Karpas-422 (cell line): ENCODE measurements at regions not wholly inside any gene's neighbourhood (a gene's known extent, or its start where the extent isn't known, plus 50 kb on each side); places are given as distances from the start of the nearest gene placed in this dataset.

ENCODE experiments used
- DNase-seq: peaks from one replicate; pipeline ENCODE4 v3.0.0-alpha.2; 2015
- H2AFZ ChIP-seq: fragments of 200-600 bp; sonication (generic); 2 replicates; pipeline ENCODE4 v1.6.1; 2014; ENCODE audit warnings: antibody characterized with exemption, low read length, mixed read lengths
- H3K27ac ChIP-seq: fragments of 200-600 bp; sonication (generic); 2 replicates; pipeline ENCODE4 v1.5.1; 2014; ENCODE audit warnings: mild to moderate bottlenecking, low read length, moderate library complexity
- H3K27me3 ChIP-seq: fragments of 200-600 bp; sonication (generic); 2 replicates; pipeline ENCODE4 v1.6.1; 2014; ENCODE audit warnings: low read length, mixed read lengths
- H3K36me3 ChIP-seq: fragments of 200-600 bp; sonication (generic); 2 replicates; pipeline ENCODE4 v1.6.1; 2014; ENCODE audit warnings: low read length, mixed read lengths; ENCODE audit not compliant: insufficient read depth
- H3K4me1 ChIP-seq: fragments of 200-600 bp; sonication (generic); 2 replicates; pipeline ENCODE4 v1.6.1; 2014; ENCODE audit warnings: mild to moderate bottlenecking, low read length, mixed read lengths
- H3K4me2 ChIP-seq: fragments of 200-600 bp; sonication (generic); 2 replicates; pipeline ENCODE4 v1.6.1; 2014; ENCODE audit warnings: low read length, low read depth, mild to moderate bottlenecking; ENCODE audit not compliant: poor library complexity, severe bottlenecking
- H3K4me3 ChIP-seq: fragments of 200-600 bp; sonication (generic); 2 replicates; pipeline ENCODE4 v1.5.1; 2014; ENCODE audit warnings: mild to moderate bottlenecking, antibody characterized with exemption, low read length, mixed read lengths
- H3K79me2 ChIP-seq: fragments of 200-600 bp; sonication (generic); 2 replicates; pipeline ENCODE4 v1.6.1; 2014; ENCODE audit warnings: mild to moderate bottlenecking, low read length, mixed read lengths
- H3K9ac ChIP-seq: fragments of 200-600 bp; sonication (generic); 2 replicates; pipeline ENCODE4 v1.6.0; 2014; ENCODE audit warnings: low read length
- H3K9me2 ChIP-seq: fragments of 200-600 bp; sonication (generic), shearing (Covaris generic); replicated peaks from 2 replicates; pipeline ENCODE4 v1.6.0; 2014; ENCODE audit warnings: mild to moderate bottlenecking, low read length, moderate library complexity; ENCODE audit not compliant: insufficient read depth
- H3K9me3 ChIP-seq: fragments of 300-700, 200-600 bp; sonication (generic); 2 replicates; pipeline ENCODE4 v1.6.1; 2014; ENCODE audit warnings: low read length, mixed read lengths
- H4K20me1 ChIP-seq: fragments of 200-600 bp; sonication (generic); 2 replicates; pipeline ENCODE4 v1.6.1; 2014; ENCODE audit warnings: mild to moderate bottlenecking, antibody characterized with exemption, low read length, low read depth; ENCODE audit not compliant: insufficient read depth

DNA sequence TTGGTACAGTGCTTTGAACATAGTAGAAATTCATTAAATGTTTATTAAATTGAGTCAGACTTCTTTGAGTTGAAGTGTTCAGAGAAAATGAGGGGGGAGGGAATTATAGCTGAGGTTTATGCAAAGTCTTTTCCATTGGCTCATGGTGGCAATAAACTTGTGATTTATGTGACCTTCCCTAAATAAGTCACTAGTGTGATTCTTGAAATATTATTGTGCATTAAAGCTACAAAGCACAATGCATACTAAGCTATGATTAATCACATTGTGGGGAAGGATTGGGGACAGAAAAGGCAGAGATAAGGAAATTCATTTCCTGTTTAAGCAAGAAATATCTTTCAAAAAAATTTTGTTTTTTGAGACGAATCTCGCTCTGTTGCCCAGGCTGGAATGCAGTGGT, 877.5 kb downstream of the TFAP2A start:
- no peak overlapping the region for H3K4me2 ChIP-seq
- no peak overlapping the region for H3K4me3 ChIP-seq
- H3K9ac ChIP-seq = no peak overlapping the region
- no peak overlapping the region for H2AFZ ChIP-seq
- no peaks in the 10 kb centered on the region for H3K36me3 ChIP-seq
- no peaks in the 10 kb centered on the region for H4K20me1 ChIP-seq
- no peaks in the 10 kb centered on the region for H3K27me3 ChIP-seq
- no peak for DNase-seq
- H3K79me2 ChIP-seq = no peaks in the 10 kb centered on the region
- H3K9me2 ChIP-seq = no peaks in the 10 kb centered on the region
- no peak overlapping the region for H3K27ac ChIP-seq
- H3K4me1 ChIP-seq = no peaks in the 10 kb centered on the region
- H3K9me3 ChIP-seq = no peaks in the 10 kb centered on the region

DNA sequence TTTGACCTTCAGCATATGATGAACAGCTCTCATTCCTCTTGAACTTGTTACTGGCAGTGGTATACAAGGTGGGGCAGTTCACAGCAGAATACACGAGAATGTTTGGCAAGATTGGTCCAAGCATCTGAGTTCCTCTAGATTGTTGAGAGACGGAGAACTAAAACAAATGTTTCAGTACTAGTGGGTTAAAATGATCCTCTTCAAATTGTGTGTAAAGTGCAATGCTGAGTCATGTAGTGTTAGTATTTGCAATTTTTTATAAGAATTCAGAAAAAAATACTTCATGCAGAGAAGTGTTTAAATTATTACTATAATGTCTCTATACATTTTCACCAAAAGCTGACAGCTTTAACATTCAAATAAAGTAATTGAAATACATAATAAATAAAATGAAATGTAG, 879.8 kb downstream of the TFAP2A start:
- DNase-seq = no peak
- Histone ChIP-seq H3K27ac (no peak overlapping the region), H3K9me2 (no peaks in the 10 kb centered on the region), H3K36me3 (no peaks in the 10 kb centered on the region), H3K9me3 (no peaks in the 10 kb centered on the region), H3K9ac (no peak overlapping the region), H4K20me1 (no peaks in the 10 kb centered on the region), H3K79me2 (no peaks in the 10 kb centered on the region), H3K27me3 (no peaks in the 10 kb centered on the region), H2AFZ (no peak overlapping the region), H3K4me2 (no peak overlapping the region), H3K4me3 (no peak overlapping the region), H3K4me1 (no peaks in the 10 kb centered on the region)

DNA sequence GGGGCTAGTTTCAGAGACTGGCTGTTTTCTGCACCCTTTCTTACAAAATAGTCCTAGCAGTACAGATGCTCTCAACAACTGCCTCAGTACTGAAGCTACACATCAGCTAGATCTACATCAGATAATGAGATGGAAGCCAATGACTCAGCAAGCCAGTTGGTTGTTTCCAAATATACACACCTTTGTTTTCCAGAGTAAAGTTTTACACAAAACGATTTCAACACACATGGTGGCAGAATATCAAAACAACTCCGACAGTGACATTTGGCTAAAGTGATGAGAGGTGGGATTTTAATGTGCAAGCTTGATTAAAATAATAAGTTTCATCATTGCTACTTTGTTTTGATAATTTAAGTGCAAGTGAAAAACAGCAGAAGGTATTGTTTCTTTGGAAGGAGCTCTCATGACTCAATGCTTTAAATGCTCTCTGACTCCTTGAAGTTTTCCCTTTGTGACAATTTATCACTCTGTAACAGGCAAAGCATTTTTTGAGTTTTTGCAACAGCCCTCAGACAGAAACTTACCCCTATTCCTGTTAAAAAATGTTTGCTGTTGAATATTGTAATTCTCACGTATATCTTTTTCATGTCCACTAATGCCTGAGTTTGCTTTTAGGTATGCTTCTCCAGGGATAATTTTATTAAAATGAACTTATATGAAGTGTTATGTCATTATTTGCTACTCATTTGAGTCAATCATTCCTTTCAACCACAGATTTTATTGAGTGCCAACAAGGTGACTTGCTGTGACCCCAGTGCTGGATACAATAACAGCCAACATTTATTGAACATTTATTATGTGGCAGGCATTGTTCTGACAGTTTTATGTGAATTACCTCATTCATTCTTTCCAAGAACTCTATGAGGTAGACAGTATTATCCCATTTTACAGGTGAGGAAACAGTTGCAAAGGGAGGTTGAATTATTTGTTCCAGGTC, 882.0 kb downstream of the TFAP2A start:
- Histone ChIP-seq H4K20me1 (no peaks in the 10 kb centered on the region), H2AFZ (no peak overlapping the region), H3K9ac (no peak overlapping the region), H3K36me3 (no peaks in the 10 kb centered on the region), H3K79me2 (no peaks in the 10 kb centered on the region), H3K27ac (no peak overlapping the region), H3K4me3 (no peak overlapping the region), H3K4me1 (no peaks in the 10 kb centered on the region), H3K9me2 (no peaks in the 10 kb centered on the region), H3K9me3 (no peaks in the 10 kb centered on the region), H3K27me3 (no peaks in the 10 kb centered on the region), H3K4me2 (no peak overlapping the region)
- DNase-seq = no peak

DNA sequence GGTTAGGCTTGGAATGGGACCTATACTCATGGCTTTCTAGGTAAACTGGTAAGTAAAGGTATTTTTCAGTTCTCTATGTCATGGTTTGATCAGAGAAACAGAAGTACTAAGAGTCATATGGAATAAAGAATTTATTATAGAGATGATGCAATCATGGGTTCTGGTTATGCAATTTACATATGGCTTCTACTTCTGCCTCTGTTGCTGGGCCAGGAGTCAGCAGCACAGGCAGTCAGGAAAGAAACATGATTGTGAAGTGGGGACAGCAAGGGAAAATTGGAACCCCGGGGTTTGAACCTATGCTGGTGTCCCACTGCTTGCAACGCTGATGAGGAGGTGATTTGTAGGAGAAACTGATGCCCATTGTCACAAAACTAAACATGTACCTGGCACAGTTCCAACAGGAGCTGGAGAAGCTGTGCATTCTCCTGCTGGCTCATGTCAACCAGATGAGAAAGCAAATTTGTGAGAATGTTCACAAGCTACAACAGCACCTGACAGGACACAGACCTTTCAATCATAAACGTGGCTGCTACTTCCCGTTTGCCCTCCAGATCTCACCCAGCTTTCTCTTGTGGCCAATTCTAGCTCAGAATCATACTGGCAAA, 887.1 kb downstream of the TFAP2A start:
- H3K4me1 ChIP-seq = no peaks in the 10 kb centered on the region
- no peaks in the 10 kb centered on the region for H3K36me3 ChIP-seq
- H3K79me2 ChIP-seq = no peaks in the 10 kb centered on the region
- no peaks in the 10 kb centered on the region for H3K9me3 ChIP-seq
- H3K4me2 ChIP-seq = no peak overlapping the region
- H4K20me1 ChIP-seq = no peaks in the 10 kb centered on the region
- no peaks in the 10 kb centered on the region for H3K27me3 ChIP-seq
- H3K27ac ChIP-seq = no peak overlapping the region
- no peak overlapping the region for H2AFZ ChIP-seq
- H3K4me3 ChIP-seq = no peak overlapping the region
- no peak overlapping the region for H3K9ac ChIP-seq
- no peak for DNase-seq
- H3K9me2 ChIP-seq = no peaks in the 10 kb centered on the region

DNA sequence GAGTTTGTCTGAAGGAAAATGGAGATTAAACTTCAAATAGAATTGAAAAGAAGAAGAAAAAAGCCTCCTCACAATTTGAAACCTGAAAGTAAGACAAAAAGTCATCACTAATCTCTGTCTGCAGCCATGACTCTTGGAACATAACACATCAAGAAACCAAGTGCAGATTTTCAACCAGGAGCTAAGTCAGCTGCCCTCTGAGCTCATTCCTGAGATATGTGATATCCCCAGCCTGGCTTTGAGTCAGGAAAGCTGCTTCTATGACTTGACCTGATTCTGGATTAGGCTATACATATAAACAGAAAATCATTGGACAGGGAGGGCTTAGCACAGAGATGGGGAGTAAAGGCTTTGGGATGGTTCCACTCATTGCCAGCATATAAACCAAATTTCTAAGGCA, 891.4 kb downstream of the TFAP2A start:
- Histone ChIP-seq H3K4me2 (no peak overlapping the region), H3K79me2 (no peaks in the 10 kb centered on the region), H4K20me1 (no peaks in the 10 kb centered on the region), H3K4me1 (no peaks in the 10 kb centered on the region), H3K9me2 (no peaks in the 10 kb centered on the region), H3K9me3 (no peaks in the 10 kb centered on the region), H3K9ac (no peak overlapping the region), H3K36me3 (no peaks in the 10 kb centered on the region), H3K27me3 (no peaks in the 10 kb centered on the region), H3K27ac (no peak overlapping the region), H2AFZ (no peak overlapping the region), H3K4me3 (no peak overlapping the region)
- DNase-seq = no peak

DNA sequence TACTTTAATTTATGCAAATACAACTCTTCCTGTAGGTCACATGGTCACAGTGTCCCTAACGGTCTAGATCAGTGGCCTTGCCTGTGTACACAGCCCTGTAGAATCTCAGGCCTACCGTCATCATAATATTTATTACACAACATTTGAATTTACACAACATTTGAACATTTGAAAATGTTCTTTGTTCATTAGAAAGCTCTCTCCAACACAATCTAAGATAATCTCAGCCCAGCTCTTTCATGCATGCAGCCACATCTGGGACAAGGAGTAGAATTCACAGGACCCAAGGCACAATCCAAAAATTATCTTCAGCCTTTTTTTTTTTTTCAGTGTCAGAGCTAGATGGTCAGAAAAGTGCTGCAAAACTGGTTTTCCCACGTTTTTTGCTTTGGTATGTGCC, 892.8 kb downstream of the TFAP2A start:
- Histone ChIP-seq H3K27ac (no peak overlapping the region), H4K20me1 (no peaks in the 10 kb centered on the region), H3K9ac (no peak overlapping the region), H3K36me3 (no peaks in the 10 kb centered on the region), H3K4me1 (no peaks in the 10 kb centered on the region), H3K9me3 (no peaks in the 10 kb centered on the region), H2AFZ (no peak overlapping the region), H3K4me3 (no peak overlapping the region), H3K79me2 (no peaks in the 10 kb centered on the region), H3K9me2 (no peaks in the 10 kb centered on the region), H3K27me3 (no peaks in the 10 kb centered on the region), H3K4me2 (no peak overlapping the region)
- no peak for DNase-seq

DNA sequence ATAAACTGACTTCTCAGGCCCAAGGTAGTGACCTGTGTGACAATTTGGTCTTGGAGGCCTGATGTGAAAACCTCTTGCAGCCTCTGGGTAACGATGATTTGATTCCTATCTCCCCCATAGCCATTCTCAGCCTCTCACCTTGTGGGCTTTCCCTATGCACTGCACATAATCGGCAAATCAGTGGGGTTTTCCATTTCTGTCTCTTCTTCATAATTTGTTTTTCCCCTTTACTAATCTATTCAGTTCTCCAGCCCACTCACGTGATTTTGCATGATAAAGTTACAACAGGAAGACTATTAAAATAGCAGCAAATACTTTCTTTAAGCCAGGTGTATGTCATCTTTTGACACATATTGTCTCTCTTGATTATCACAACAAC, 893.7 kb downstream of the TFAP2A start:
- Histone ChIP-seq H3K4me3 (no peak overlapping the region), H3K4me1 (no peaks in the 10 kb centered on the region), H3K79me2 (no peaks in the 10 kb centered on the region), H3K9ac (no peak overlapping the region), H4K20me1 (no peaks in the 10 kb centered on the region), H3K4me2 (no peak overlapping the region), H3K9me2 (no peaks in the 10 kb centered on the region), H3K27ac (no peak overlapping the region), H3K36me3 (no peaks in the 10 kb centered on the region), H3K9me3 (no peaks in the 10 kb centered on the region), H3K27me3 (no peaks in the 10 kb centered on the region), H2AFZ (no peak overlapping the region)
- no peak for DNase-seq

DNA sequence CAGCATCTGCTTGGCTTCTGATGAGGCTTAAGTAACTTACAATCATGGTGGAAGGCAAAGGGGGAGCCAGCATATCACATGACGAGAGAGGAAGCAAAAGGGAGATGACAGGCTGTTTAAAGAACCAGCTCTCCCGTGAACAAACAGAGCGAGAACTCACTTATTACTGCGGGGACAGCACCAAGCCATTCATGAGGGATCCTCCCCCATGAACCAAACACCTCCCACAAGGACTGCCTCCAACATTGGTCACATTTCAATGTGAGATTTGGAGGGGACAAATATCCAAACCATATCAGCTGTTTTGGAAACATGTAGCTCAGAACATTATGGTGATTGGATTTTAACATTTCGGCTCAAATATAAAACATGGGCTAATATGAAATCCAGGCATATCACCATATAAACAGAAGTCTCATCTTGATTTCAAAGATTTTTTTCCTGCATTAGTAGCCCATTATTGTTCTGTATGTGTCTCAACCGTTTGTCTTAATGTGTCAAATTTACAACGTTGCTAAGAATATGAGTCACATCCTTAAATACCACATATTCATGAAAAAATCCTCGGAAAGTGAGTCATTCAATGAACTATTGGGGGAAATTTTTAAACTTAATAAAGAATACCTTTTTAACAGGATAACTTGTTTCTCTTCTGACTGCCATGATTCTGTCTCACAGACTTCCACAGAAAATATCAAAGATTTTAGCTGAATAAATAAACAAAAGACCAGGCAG, 894.3 kb downstream of the TFAP2A start:
- no peaks in the 10 kb centered on the region for H3K36me3 ChIP-seq
- no peak overlapping the region for H2AFZ ChIP-seq
- H3K9me2 ChIP-seq = no peaks in the 10 kb centered on the region
- DNase-seq = no peak
- no peaks in the 10 kb centered on the region for H3K79me2 ChIP-seq
- H4K20me1 ChIP-seq = no peaks in the 10 kb centered on the region
- H3K4me2 ChIP-seq = no peak overlapping the region
- no peak overlapping the region for H3K9ac ChIP-seq
- H3K9me3 ChIP-seq = no peaks in the 10 kb centered on the region
- no peak overlapping the region for H3K4me3 ChIP-seq
- no peaks in the 10 kb centered on the region for H3K4me1 ChIP-seq
- H3K27ac ChIP-seq = no peak overlapping the region
- H3K27me3 ChIP-seq = no peaks in the 10 kb centered on the region
